GM12872 (cell line): ENCODE measurements at regions not wholly inside any gene's neighbourhood (a gene's known extent, or its start where the extent isn't known, plus 50 kb on each side); places are given as distances from the start of the nearest gene placed in this dataset.

Experiments
- CTCF ChIP-seq: IDR thresholded peaks from 3 replicates; pipeline ENCODE4 v1.5.1; 2011; ENCODE audit warnings: low read depth, mild to moderate bottlenecking, low read length, moderate library complexity; ENCODE audit not compliant: insufficient read depth

DNA sequence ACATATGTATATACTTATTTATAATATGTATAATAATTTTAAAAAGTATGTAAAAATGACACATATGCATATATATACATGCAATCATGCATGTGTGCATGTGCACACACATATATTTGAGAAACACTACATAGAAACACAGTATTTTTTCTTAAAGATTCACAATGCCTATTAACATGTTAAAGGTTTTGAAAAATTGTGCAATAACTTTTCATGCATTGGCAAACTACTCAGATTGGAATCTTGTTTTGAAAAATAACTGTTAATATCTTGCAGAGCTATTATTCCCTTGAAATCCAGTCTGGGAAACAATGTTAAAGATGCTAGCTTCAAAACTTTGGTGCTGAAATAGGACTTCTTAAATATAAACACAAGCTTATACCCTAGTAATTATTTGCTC lies 256.2 kb upstream of the P2RY1 start:
- no peak for TF ChIP-seq CTCF

DNA sequence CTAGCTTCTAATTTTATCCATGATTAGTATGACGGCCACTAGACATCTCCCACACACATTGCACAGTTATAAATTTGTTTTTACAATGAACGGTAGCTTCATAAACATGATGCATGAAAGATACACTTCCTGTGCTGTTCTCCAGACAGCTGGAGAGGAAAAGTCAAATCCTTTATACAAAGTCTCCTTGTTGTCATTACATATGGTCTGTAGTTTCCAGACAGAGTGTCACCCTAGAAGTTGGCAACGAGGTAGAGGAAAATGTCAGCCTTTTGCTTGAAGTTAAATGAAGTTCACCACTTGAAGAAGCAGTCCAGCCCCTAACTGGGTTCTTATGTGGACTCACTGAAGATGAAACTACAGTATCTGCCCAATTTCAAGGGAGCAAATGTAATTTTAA lies 253.0 kb upstream of the P2RY1 start:
- TF ChIP-seq CTCF, result no peak

DNA sequence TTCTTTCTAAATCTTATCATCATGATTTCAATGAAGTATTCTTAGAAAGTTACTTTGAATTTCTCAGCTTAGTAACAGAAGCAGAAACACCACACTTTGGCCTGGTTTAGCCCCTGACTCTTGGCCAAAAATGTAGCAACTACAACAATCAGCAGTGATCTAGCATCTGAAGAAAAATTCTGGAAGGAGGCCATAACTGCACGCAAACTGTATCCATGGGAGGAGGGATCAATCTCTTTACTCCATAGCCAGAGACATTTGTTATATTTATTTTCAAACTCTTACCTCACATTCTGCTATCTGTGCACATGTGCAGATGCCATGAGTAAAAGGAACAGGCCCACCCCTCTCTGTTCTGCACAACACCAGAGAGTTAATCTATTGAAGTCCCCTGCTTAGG lies 251.0 kb upstream of the P2RY1 start:
- no peak for TF ChIP-seq CTCF

DNA sequence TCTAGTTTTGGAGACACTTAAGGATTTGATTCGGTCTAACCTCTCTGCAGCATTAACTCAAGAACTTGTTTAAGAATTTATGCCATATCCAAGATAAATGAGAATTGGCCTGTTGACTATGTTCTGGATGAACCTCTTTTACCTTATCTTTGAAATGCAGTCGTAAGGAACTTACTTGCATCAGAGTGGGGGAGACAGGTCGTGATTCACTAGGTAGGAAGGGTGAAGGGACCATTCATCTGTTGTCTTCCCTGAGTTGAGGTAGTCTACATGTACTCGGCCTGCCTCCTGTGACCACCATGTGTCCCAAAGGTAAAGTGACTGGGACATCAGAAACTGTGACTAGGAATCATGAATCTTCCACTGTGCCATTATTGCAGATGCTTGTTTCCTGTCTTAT lies 248.0 kb upstream of the P2RY1 start:
- TF ChIP-seq CTCF, result no peak

DNA sequence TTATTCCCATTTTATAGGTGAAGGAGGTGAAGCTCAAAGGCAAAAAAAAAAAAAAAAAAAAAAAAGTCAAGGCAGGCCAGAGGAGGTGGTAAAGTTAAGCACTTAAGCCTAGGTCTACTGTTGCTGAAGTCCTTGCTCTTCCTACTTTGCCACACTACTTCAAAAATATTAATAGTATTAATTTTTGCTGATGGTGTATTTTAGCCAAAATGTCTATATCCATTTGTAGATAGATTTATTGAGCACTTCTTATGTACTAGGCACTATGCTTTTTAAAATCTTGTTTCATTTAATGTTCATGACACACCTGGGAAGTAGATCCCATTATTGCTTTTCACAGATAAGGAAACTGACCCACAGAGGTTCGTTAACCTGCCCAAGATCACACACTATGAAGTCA lies 247.1 kb upstream of the P2RY1 start:
- TF ChIP-seq CTCF, result no peak

DNA sequence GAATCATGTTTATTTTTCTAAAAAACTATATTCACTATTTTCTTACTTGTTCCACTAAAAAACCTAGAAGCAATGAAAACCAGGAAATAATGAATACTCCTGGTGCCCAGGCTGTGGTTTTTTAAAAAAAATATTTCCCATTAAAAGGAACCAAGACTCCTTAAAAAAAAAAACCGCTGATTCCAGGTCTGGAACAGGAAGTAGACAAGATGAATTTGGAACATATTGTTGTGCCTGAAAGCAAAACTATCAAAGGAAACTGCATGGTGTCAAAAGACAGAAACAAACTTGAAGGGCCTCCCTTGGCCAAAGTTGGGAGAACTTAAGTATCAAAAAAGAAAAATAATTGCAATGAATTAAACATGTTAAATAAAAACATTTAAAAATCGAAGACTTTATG lies 245.3 kb upstream of the P2RY1 start:
- TF ChIP-seq CTCF, result no peak

DNA sequence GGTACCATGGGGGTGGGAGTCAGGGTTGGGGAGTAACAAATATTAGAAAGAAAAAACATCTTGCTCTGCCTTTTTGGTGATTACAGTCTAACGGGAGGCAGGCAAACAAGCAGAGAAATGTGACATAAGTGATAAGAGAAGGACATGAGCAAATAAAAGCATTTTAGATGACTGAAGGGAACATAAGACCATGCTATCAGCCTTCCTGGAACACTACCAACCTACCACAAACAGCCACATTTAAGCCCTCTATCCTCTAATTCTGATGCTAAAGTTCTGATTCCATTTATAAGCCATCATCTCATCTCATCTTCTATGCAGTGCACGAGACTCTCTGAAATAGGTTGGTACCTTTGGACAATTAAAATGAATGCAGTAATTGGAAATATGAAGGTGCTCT lies 243.4 kb upstream of the P2RY1 start:
- no peak for TF ChIP-seq CTCF

GRCh38 chr3:152593242-152593641 lies 241.7 kb upstream of the P2RY1 start:
- TF ChIP-seq CTCF, result no peak
